IMR-90 (cell line): ENCODE measurements at regions not wholly inside any gene's neighbourhood (a gene's known extent, or its start where the extent isn't known, plus 50 kb on each side); places are given as distances from the start of the nearest gene placed in this dataset.

Experiments used
- BHLHE40 ChIP-seq: fragments of 150-350 bp; IDR thresholded peaks from 2 replicates; pipeline ENCODE4 v1.6.1; 2016; ENCODE audit warnings: mild to moderate bottlenecking, low read depth, low read length
- CEBPB ChIP-seq: IDR thresholded peaks from 2 replicates; pipeline ENCODE4 v1.6.1; 2012; ENCODE audit warnings: low read depth, low read length, improper control_type of control experiment
- CTCF ChIP-seq: conservative IDR thresholded peaks from 2 replicates; pipeline ENCODE4 v1.5.1; 2012; ENCODE audit warnings: mild to moderate bottlenecking, low read depth, low read length, improper control_type of control experiment
- MAFK ChIP-seq: IDR thresholded peaks from 2 replicates; pipeline ENCODE4 v1.6.1; 2012; ENCODE audit warnings: low read depth, low read length, improper control_type of control experiment
- POLR2A ChIP-seq: IDR thresholded peaks from 2 replicates; pipeline ENCODE4 v1.6.1; 2012; ENCODE audit warnings: mild to moderate bottlenecking, low read depth, low read length
- RFX5 ChIP-seq: IDR thresholded peaks from 2 replicates; pipeline ENCODE4 v1.8.0; 2012; ENCODE audit warnings: low read depth, mild to moderate bottlenecking, low read length, moderate library complexity
- USF2 ChIP-seq: fragments of 150-350 bp; IDR thresholded peaks from 2 replicates; pipeline ENCODE4 v1.6.1; 2017; ENCODE audit warnings: mild to moderate bottlenecking, antibody characterized with exemption, low read length, low read depth

- TF ChIP-seq CTCF (no peak), CEBPB (no peak), RFX5 (no peak), BHLHE40 (no peak), MAFK (peak; percentile 95), POLR2A (no peak), USF2 (no peak)
These were observed 193.8 kb upstream of the JUN start for GRCh38 chr1:58977598-58977997.
